ENCODE measurements at regions not wholly inside any gene's neighbourhood (a gene's known extent, or its start where the extent isn't known, plus 50 kb on each side); places are given as distances from the start of the nearest gene placed in this dataset.

DNA sequence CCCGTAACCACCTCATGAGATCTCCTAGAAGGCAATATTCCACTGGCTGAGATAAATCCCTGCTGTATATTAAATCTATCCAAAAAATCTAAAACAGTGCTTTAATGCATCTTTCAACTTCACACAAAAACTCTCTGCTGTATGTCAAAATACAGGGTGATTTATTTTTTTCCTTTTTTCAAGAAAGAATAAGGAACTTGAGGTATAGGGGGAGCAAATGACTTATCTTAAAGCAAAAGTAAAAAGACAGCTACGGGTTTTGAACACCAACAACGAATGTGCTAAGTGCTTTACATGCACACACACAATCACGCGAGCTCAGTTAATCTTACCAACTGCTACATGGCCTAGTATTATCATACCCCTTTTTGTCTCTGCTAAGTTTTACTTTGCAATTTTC is 168.9 kb upstream of the PHF14 start:
- DNase-seq = no peak

DNA sequence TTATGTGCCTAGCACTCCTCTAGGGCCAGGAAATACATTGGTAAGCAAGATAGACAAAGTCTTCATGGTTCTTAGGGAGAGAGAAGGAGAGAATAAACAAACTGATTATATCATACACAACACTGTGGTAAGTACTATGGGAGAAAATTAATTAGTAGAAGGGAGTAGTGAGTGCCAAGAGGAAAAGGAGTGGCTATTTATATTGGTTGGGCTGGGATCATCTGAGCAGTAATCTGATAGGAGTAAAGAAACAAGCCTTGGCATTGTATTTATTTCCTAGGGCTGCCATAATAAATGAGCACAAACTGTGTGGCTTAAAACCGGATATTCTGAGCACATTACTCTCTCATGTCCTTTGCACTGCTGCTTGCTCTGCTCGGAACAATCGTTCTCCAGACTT is 158.1 kb upstream of the PHF14 start:
- DNase-seq = no peak

DNA sequence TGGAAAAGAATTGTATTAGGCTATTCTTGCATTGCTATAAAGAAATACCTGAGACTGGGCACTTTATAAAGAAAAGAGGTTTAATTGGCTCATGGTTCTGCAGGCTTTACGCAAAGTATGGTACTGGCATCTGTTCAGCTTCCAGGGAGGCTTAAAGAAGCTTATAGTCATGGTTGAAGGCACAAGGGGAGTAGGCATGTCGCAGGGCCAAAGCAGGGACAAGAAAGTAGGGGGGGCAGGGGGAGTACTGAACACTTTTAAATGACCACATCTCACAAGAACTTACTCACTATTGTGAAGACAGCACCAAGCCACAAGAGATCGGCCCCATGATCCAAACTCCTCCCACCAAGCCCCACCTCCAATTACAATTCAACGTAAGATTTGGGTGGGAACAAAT is 152.5 kb upstream of the PHF14 start:
- no peak for DNase-seq

GRCh38 chr7:10824154-10824553 is 149.5 kb upstream of the PHF14 start:
- no peak for DNase-seq

GRCh38 chr7:10838228-10838627 is 135.4 kb upstream of the PHF14 start:
- DNase-seq = peak; percentile 31

DNA sequence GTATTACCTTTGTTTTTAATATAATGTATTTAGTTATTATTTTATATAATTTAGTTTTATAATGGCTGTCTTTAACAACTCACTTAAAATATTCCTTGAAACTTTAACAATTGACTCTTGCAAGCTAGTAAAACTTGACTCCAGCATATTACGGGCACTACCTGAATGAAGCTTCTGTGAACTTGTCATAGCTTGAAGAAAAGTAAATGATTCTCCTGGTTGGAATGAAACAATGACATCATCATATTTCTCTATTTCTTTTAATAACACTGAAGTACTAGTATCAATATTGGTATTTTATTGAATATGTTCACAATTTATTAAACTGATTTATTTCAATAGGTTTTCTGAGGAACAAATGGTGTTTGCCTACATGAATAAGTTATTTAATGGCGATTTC is 128.4 kb upstream of the PHF14 start:
- no peak for DNase-seq

DNA sequence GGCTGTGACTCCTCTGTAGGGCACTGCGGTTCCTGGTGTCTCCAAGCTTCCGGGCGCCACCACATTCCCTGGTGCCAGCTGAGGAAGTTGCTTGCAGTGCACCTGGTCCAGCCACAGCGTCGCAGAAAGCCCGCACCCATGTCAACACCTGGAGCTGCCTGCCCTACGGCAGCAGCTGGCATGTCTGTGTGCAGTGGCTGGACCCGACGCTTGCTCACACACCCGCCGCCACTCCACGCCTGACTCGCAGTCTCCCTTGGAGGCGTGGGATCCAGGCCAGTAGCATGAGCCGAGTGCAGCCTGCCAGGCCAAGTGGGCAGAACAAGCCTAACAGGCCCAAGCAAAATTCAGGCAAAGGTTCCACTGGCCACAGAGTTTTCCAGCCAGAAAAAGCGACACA is 118.1 kb upstream of the PHF14 start:
- no peak for DNase-seq

DNA sequence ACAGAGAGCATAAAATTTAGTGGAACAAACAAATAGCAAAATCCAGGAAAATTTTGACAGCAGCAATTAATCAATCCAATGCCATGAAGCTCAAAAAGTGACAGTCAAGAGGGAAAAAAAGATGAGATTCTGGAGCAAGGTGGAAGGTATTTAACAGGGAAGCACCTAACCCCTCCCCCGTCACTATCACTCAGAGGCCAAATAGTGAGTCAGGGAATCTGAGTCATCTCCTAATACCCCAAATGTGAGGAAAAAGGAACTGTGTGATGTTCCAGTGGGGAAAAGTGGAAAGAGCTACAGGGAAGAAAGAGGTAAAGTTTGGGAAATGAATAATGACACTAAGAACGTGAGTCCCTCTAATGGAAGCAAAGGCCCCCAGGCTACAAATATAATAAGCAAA is 113.2 kb upstream of the PHF14 start:
- DNase-seq = no peak

DNA sequence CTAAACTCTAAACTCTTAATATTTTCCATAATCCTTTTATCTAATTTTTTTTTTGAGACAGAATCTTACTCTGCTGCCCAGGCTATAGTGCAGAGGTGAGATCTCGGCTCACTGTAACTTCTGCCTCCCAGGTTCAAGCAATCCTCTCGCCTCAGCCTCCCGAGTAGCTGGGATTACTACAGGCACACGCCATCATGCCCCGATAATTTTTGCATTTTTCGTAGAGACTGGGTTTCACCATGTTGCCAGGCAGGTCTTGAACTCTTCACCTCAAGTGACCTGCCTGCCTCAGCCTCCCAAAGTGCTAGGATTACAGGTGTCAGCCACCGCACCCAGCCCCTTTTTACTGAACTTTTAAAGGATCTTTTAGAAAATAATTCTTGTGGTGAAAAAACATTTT is 110.2 kb upstream of the PHF14 start:
- DNase-seq = no peak

GRCh38 chr7:10874666-10875065 is 99.0 kb upstream of the PHF14 start:
- DNase-seq = no peak

DNA sequence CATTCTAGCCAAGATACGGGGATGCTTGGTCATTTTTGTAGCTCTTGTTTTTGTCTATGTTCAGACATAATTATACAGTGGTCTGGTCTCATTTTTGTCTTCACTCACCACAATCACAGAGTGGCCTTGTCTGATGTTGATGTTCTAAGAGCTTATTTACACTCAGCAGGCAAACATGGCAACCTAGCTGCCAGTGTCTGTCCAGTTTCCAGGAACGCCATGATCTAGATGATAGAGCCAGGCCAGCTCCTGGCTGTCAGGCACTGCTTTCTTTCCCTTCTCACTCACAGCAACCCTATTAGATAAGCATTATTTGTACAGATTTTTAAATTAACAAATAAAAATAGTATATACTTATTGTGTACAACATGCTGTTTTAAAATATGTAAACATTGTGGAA is 98.6 kb upstream of the PHF14 start:
- DNase-seq = no peak

GRCh38 chr7:10888861-10889260 is 84.8 kb upstream of the PHF14 start:
- DNase-seq = no peak

DNA sequence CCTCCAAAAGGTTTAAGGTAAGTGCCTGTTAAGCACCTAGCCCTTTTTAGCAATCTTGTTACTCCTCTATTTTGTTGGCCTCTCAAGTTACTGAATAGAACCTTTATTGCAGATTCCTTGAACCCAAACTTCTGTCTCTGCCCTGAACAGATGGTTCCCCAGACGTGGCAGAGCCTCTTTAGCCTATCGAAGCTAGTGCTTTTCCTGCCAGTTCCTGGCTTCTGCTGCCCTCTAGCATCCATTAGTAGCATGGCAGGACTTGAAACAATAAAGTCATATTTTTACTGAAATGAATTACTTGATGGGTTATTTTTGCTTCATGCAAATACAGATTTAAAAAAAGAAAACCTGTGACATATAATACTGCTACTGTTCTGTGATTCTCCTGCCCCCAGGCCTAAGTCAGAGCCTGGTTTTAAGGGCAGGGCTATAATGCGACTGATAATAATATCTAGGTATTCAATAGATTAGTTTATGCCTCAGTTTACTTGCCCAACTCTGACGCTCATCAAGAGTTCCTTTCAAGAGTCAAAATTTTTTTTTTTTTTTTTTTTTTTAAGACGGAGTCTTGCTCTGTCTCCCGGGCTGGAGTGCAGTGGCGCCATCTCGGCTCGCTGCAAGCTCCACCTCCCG is 84.3 kb upstream of the PHF14 start:
- peak; percentile 64 for DNase-seq

GRCh38 chr7:10908600-10908999 is 65.1 kb upstream of the PHF14 start:
- DNase-seq = no peak

DNA sequence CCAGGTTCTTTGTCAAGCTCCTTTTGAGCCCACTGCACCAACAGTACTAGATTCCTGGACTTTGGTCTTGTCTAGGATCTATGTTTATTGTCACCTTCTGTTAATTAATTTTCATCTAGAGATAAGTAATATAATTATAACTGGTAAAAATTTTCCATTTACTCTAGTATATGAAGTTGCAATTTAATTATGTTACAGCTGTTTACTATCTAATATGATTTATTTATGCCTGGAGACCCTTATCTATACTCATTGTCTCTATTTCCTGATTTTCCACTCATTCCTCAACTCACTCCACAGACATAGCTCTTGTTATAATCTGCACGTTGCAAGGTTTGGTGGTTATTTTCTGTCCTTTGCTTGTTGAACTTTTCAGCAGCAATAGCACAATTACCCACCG is 63.2 kb upstream of the PHF14 start:
- DNase-seq = no peak

DNA sequence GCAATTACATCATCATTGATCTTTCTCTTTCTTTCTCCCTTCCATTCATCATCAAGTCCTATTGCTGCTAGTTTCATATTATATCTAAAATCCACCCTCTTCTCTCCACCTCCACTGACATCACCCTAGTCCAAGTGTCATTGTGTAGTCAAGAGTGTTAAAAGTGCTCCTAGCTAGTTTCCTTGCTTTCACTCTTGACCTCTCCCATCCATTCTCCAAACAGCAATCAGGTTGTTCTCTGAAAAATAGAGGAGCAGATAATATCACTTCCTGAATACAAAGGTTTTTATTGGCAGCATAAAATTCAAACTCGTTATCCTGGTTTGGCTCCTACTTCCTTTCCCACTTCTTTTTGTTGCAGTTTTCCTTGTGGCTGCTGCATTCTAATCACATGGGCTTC is 61.6 kb upstream of the PHF14 start:
- no peak for DNase-seq

DNA sequence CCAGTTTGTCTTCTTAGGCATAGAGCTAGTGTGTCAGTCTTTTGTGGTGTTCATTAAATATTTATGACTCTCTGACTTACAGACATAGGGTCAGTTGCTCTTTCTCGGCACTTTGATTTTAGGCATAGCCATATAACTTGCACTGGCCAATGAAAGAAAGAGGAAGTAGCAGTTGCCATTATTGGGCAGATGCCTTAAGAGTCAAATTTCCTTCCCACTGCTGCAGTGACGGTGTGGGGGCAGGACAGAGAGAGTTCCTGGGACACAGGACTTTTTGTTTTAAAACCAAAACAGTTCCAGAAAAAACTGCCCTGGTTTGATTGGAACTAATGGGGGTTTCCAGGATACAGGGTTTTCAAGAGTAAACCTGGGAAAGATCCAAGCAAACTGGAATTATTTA is 60.2 kb upstream of the PHF14 start:
- no peak for DNase-seq

DNA sequence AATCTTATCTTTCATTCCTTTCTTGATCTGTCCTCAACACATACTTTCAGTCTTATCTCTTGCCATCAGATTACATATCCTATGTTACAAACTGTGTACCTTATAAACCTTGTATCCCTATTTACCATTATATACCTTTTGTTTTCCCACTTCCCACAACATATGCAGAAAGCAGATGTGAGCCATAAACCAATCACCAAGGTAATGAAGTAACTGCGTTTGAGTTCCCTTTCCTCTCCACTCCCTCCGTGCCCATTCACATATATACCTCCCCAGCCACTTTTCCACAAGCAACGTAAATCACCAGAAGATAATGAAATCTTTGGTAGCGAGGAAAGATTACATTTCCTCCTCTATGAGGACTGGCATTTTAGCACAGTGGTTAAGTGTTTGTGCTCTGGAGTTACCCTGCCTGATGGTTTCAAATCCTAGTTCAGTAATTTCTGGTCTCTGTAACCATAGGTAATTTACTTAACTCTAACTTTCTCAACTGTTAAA is 55.5 kb upstream of the PHF14 start:
- DNase-seq = no peak

DNA sequence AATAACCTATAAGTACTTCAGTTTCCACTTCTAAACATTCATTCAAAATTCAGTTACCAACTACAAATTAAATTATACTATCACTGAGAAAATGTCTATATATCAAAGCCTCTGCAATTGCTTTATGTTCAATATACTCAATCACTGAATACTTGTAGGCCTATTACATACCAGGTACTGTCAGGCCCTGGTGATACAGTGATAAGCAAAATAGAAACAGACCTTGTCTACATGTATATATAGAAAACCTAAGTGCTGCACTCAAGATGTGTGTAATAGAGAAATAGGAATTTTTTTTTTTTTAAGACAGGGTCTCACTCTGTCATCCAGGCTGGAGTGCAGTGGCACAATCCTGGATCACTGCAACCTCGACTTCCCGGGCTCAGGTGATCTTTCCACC is 53.7 kb upstream of the PHF14 start:
- DNase-seq = no peak
